ENCODE measurements at regions not wholly inside any gene's neighbourhood (a gene's known extent, or its start where the extent isn't known, plus 50 kb on each side); places are given as distances from the start of the nearest gene placed in this dataset.

- no peak for TF ChIP-seq GATA2 (IDR thresholded peaks at IDR 0.05; ENCODE audit: low read depth, low read length)
- TF ChIP-seq GATA3 (IDR thresholded peaks at IDR 0.05; ENCODE audit: low read depth, low read length): no peak
These were observed 189.8 kb upstream of the MAP3K1 start for GRCh38 chr5:56625541-56625940.

All from SH-SY5Y (cell line).